Subcutaneous abdominal adipose tissue (tissue), 5 donors: ENCODE measurements at regions not wholly inside any gene's neighbourhood (a gene's known extent, or its start where the extent isn't known, plus 50 kb on each side); places are given as distances from the start of the nearest gene placed in this dataset.

ENCODE experiments used
- H3K27ac ChIP-seq: one replicate; pipeline ENCODE4 v1.7.0; 2013; ENCODE audit warnings: low read depth, mild to moderate bottlenecking, inconsistent platforms, low read length, moderate library complexity
- H3K27me3 ChIP-seq, 5 donors: one replicate each; pipeline ENCODE4 v1.7.0; 2013; ENCODE audit warnings: low read length in 5 of 5, inconsistent platforms in 1 of 5; ENCODE audit not compliant: control insufficient read depth in 5 of 5, insufficient read depth in 4 of 5
- H3K36me3 ChIP-seq, 5 donors: one replicate each; pipeline ENCODE4 v1.7.0; 2013; ENCODE audit warnings: low read length in 5 of 5; ENCODE audit not compliant: control insufficient read depth in 5 of 5, insufficient read depth in 5 of 5
- H3K4me1 ChIP-seq, 5 donors: one replicate each; pipeline ENCODE4 v1.7.0; 2013; ENCODE audit warnings: low read length in 5 of 5, mild to moderate bottlenecking in 3 of 5, moderate library complexity in 1 of 5; ENCODE audit not compliant: control insufficient read depth in 5 of 5, insufficient read depth in 5 of 5
- H3K4me3 ChIP-seq, 5 donors: one replicate each; pipeline ENCODE4 v1.7.0; 2013; ENCODE audit warnings: low read length in 5 of 5, low read depth in 1 of 5
- H3K9ac ChIP-seq, 5 donors: one replicate each; pipeline ENCODE4 v1.7.0; 2013; ENCODE audit warnings: low read length in 5 of 5, mild to moderate bottlenecking in 4 of 5, moderate library complexity in 3 of 5
- H3K9me3 ChIP-seq, 5 donors: one replicate each; pipeline ENCODE4 v1.7.0; 2013; ENCODE audit warnings: low read length in 5 of 5; ENCODE audit not compliant: control insufficient read depth in 5 of 5
- donor health status: healthy.
- donor health status: healthy.
- donor health status: healthy.
- donor health status: healthy.
- donor health status: healthy.

DNA sequence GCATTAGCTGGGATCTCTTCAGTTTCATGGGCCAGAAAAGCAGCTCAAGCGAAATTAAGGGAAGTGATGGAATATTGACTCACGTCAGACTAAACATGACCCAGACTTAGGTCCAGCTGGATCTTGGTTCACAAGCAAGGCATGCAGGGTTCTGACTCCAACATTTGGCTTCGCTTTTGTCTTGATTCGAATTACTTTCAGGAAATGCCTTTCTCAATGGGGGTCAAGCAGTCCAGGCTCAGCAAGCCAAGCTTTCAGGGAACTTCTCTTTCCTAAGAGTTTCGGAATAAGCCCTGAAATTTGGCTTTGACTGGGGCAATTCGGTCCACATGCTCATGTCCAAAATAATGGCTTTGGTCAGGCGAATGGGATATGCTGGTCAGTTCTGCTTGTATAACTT is 678.7 kb upstream of the TMEM132C start:
- H3K27ac ChIP-seq, result no peak overlapping the region
- no peaks in the 10 kb centered on the region for H3K4me1 ChIP-seq
- H3K4me3 ChIP-seq, result no peak overlapping the region
- H3K9me3 ChIP-seq, result peaks cover 0 to 5% (median 0%) of the 10 kb centered on the region in 5 donors
- no peaks in the 10 kb centered on the region for H3K27me3 ChIP-seq
- no peak overlapping the region for H3K9ac ChIP-seq
- H3K36me3 ChIP-seq, result no peaks in the 10 kb centered on the region

DNA sequence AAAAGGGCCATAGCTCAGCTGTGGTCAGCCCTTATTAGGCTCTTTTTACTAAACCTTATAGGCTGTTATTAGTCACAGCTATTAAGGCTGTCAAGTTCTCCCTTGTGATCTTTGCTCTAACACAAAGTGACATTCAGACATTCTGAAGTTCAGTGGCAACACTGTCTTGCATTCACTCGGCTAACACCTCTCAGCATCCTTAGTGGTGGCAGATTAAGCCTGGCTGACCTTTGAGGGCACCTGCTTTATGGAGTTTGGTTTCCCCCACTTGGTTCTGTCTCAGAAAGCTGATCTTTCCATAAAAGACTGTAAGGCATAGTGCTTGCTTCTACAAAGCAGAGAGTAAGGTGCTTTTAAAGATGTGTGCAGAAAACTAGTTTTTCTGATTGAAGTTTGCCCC is 677.4 kb upstream of the TMEM132C start:
- no peak overlapping the region for H3K4me3 ChIP-seq
- H3K27me3 ChIP-seq, result no peaks in the 10 kb centered on the region
- no peaks in the 10 kb centered on the region for H3K36me3 ChIP-seq
- H3K27ac ChIP-seq, result no peak overlapping the region
- no peak overlapping the region for H3K9ac ChIP-seq
- peaks cover 0 to 5% (median 0%) of the 10 kb centered on the region in 5 donors for H3K9me3 ChIP-seq
- no peaks in the 10 kb centered on the region for H3K4me1 ChIP-seq

DNA sequence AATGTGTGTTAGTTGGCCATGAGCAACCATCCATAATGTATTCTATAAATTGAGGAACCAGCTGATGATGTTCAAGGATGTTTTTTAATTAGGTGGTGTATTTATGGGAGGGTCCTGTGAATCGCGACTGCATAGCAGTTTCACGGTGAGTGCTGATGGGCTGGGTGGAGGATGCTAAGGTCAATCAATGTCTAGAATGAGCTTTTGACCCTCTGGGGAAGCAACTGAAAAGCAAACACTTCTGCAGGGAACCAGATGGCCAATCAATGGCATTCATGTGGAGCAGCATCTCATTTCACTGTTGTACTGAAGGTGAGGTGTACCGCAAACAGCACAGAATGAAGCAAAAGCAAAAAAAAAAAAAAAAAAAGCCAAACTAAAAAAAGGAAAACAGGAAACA is 676.1 kb upstream of the TMEM132C start:
- no peak overlapping the region for H3K9ac ChIP-seq

DNA sequence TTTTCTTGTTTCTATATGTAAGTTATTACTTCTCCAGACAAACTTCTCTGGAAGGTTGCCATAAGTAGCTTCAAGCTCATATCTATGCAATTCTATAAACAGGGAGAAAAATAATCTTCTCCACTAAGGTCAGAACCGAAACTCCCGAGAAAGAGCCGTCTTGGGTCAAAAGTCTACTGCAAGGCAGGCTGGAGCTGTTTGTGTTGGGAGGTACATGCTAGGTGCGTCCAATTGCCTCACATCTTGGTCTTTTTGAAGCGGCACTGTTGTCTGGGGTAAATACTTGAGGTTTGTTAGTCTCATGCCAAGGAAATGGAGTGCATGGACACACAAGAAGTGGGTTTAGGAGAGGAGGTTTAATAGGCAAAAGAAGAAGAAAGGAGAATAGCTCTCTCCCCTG is 674.7 kb upstream of the TMEM132C start:
- Histone ChIP-seq H3K27me3 (no peaks in the 10 kb centered on the region), H3K9me3 (no peaks in the 10 kb centered on the region), H3K4me1 (no peaks in the 10 kb centered on the region), H3K36me3 (no peaks in the 10 kb centered on the region), H3K9ac (no peak overlapping the region), H3K27ac (no peak overlapping the region), H3K4me3 (no peak overlapping the region)

More for the DNA sequence above, 676.1 kb upstream of the TMEM132C start:
- no peaks in the 10 kb centered on the region for H3K4me1 ChIP-seq
- H3K36me3 ChIP-seq, result no peaks in the 10 kb centered on the region
- no peaks in the 10 kb centered on the region for H3K27me3 ChIP-seq
- no peak overlapping the region for H3K27ac ChIP-seq
- no peak overlapping the region for H3K4me3 ChIP-seq
- H3K9me3 ChIP-seq, result peaks cover 0 to 5% (median 0%) of the 10 kb centered on the region in 5 donors

DNA sequence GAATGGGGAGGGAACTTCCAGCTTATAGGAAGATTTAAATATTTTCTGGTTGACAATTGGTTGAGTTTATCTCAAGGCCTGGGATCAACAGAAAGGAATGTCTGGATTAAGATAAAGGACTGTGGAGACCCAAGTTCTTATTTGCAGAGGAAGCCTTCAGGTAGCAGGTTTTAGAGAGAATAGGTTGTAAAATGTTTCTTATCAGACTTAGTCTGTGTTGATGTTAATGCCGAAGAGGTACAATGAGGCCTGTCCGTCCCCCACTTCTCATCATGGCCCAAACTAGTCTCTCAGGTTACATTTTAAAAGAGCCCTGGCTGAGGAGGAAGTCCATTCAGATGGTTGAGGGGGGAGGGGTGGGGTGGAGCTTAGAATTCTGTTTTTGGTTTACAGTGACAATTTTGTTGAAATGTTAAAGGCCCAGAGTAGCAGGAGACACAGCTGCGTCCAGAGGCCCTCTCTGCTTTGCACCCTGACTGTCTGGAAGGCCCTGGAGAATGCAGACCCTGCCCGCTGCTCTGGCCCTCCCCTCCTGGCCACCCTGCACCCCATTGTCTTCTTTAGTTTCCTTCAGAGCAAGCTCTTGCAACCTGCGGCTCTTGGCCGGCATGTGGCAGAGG is 672.5 kb upstream of the TMEM132C start:
- H3K27me3 ChIP-seq, result no peaks in the 10 kb centered on the region
- H3K9me3 ChIP-seq, result no peaks in the 10 kb centered on the region
- H3K27ac ChIP-seq, result no peak overlapping the region
- H3K36me3 ChIP-seq, result no peaks in the 10 kb centered on the region
- H3K4me1 ChIP-seq, result no peaks in the 10 kb centered on the region
- H3K9ac ChIP-seq, result no peak overlapping the region
- no peak overlapping the region for H3K4me3 ChIP-seq

DNA sequence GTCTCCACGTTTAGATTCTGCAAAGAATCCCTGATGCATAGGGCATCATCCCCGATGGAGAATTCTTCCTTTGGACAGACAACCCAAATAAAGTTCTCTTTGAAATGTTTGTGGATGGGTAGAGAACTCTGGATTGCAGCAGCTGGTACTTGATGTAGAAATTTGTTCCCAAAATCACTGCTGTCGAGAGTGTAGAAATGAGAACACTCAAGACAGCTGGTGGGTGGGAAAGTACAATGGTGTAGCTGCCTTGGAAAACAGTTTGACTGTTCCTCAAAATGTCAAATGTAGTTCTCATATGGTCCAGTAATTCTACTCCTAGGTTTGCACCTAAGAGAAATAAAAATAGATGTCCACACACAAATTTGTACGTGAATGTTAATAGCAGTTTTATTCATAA is 671.5 kb upstream of the TMEM132C start:
- no peaks in the 10 kb centered on the region for H3K36me3 ChIP-seq
- H3K27me3 ChIP-seq, result no peaks in the 10 kb centered on the region
- H3K9me3 ChIP-seq, result no peaks in the 10 kb centered on the region
- no peaks in the 10 kb centered on the region for H3K4me1 ChIP-seq
- H3K4me3 ChIP-seq, result no peak overlapping the region
- no peak overlapping the region for H3K27ac ChIP-seq
- no peak overlapping the region for H3K9ac ChIP-seq

DNA sequence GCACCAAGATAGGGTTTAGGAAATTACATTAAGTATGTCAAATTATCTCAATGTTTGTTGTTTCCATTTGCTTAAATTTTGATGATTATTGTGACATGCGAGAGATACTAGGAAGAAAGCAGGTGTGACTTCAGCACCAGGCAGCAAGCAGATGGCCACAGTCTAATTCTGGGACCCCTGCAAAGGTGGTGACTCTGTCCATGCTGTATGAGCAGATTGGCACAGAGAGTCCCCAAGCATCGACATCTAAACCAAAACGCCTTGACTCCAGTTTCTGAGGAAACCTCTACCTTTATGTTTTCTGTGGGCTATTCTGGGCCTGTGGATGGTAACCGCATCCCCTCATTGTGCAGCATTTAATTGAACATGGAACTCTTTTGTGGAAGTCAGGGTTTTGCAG is 670.1 kb upstream of the TMEM132C start:
- Histone ChIP-seq H3K9ac (no peak overlapping the region), H3K36me3 (no peaks in the 10 kb centered on the region), H3K27ac (no peak overlapping the region), H3K4me3 (no peak overlapping the region), H3K9me3 (no peaks in the 10 kb centered on the region), H3K27me3 (no peaks in the 10 kb centered on the region), H3K4me1 (no peaks in the 10 kb centered on the region)

DNA sequence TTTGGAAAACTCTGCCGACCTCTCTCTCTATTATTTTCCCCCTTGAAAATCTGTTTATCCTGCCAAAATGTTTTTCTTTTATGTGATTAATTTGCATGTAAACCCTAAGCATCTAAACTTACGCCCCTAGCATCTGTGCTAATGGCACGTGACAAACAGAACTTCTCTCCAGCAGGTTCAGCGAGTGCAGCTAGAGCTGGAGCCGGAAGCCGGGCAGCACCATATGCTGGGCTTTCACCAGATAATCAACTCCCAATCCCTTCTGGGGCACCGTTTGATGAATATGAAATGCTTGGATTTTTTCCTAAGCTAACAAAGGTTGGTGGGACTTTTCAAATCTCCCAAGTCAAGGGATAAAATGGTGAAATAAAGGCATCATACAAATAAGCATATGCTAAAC is 667.5 kb upstream of the TMEM132C start:
- H3K27me3 ChIP-seq, result peaks cover 0 to 2% (median 0%) of the 10 kb centered on the region in 5 donors
- no peak overlapping the region for H3K9ac ChIP-seq
- H3K36me3 ChIP-seq, result no peaks in the 10 kb centered on the region
- H3K27ac ChIP-seq, result no peak overlapping the region
- H3K9me3 ChIP-seq, result peaks cover 0 to 2% (median 0%) of the 10 kb centered on the region in 5 donors
- H3K4me1 ChIP-seq, result no peaks in the 10 kb centered on the region
- no peak overlapping the region for H3K4me3 ChIP-seq

DNA sequence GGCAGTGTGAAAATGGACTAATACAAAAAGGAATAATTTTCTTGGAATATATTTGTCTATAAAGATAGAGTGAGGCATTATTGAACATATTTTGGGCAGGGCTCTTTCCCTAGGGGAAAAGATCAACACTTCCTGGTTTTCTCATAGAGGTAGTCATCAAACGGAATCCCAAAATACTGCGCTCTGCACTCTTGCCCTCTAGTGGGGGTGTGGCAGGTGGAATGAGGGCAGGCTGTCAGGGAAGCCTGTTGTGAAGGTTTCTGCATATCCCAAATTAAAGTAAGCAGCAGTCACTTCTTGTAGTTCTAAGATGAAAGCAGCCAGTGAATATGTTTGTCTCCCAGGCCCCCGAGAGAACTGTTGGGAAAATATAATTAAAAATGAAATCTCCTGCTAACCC is 666.8 kb upstream of the TMEM132C start:
- H3K36me3 ChIP-seq, result no peaks in the 10 kb centered on the region
- no peak overlapping the region for H3K9ac ChIP-seq
- H3K4me3 ChIP-seq, result no peak overlapping the region
- H3K27ac ChIP-seq, result no peak overlapping the region
- H3K9me3 ChIP-seq, result peaks cover 0 to 2% (median 0%) of the 10 kb centered on the region in 5 donors
- H3K4me1 ChIP-seq, result no peaks in the 10 kb centered on the region
- peaks cover 0 to 2% (median 0%) of the 10 kb centered on the region in 5 donors for H3K27me3 ChIP-seq

DNA sequence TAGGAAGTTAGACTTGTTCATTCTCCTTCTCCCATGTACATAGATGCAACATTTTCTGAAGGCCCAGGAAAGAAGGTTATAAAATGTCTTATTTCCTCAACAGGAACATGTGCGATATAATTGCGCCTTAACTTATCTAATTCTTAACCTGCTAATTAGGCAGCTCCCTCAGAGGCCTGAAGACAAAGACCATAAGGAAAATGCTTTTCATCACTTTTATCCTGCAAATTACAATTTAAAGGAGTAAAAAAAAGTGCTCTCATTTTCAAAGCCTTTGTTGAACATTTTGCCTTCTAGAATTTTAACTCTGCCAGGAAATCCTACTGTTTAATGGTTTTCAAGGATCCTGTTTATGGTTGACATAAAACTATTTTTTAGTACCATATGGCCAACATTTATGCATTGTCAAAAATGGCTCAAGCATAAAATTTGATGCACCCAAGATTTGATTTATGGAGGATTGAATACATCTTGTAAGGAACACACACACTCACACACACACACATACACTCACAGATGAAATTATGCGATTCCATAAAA is 660.4 kb upstream of the TMEM132C start:
- no peak overlapping the region for H3K27ac ChIP-seq
- H3K9ac ChIP-seq, result no peak overlapping the region
- peaks cover 0 to 2% (median 0%) of the 10 kb centered on the region in 5 donors for H3K9me3 ChIP-seq
- H3K27me3 ChIP-seq, result peaks cover 0 to 2% (median 0%) of the 10 kb centered on the region in 5 donors
- no peak overlapping the region for H3K4me3 ChIP-seq
- H3K36me3 ChIP-seq, result no peaks in the 10 kb centered on the region
- H3K4me1 ChIP-seq, result no peaks in the 10 kb centered on the region
